ENCODE measurements at regions not wholly inside any gene's neighbourhood (a gene's known extent, or its start where the extent isn't known, plus 50 kb on each side); places are given as distances from the start of the nearest gene placed in this dataset.

- no peak for DNase-seq (ENCODE audit: extremely low spot score)
- TF ChIP-seq CTCF (IDR thresholded peaks at IDR 0.05; ENCODE audit: control extremely low read depth, extremely low read depth, low read depth, missing control alignments), result no peak
- POLR2A ChIA-PET, result no interaction called here
- CTCF ChIA-PET, result no interaction called here
These were observed 462.7 kb upstream of the CDH20 start for GRCh38 chr18:60870261-60871153.

GRCh38 chr18:60872434-60872833 lies 460.8 kb upstream of the CDH20 start:
- no peak for TF ChIP-seq CTCF (IDR thresholded peaks at IDR 0.05; ENCODE audit: control extremely low read depth, extremely low read depth, low read depth, missing control alignments)
- POLR2A ChIA-PET, result no interaction called here
- CTCF ChIA-PET, result no interaction called here
- no peak for DNase-seq (ENCODE audit: extremely low spot score)

GRCh38 chr18:60873708-60874107 lies 459.5 kb upstream of the CDH20 start:
- no peak for DNase-seq (ENCODE audit: extremely low spot score)
- ChIA-PET CTCF (no interaction called here), POLR2A (no interaction called here)
- TF ChIP-seq CTCF (IDR thresholded peaks at IDR 0.05; ENCODE audit: control extremely low read depth, extremely low read depth, low read depth, missing control alignments), result no peak

- ChIA-PET POLR2A (no interaction called here), CTCF (interaction anchor here (1.9 kb wide), 1 partner anchor 8 kb away, joined by 7 read pairs; no protein-coding TSS in a partner anchor)
- no peak for TF ChIP-seq CTCF (IDR thresholded peaks at IDR 0.05; ENCODE audit: control extremely low read depth, extremely low read depth, low read depth, missing control alignments)
These were observed 457.2 kb upstream of the CDH20 start for GRCh38 chr18:60875957-60876507.

GRCh38 chr18:60880184-60880583 lies 453.0 kb upstream of the CDH20 start:
- no peak for TF ChIP-seq CTCF (IDR thresholded peaks at IDR 0.05; ENCODE audit: control extremely low read depth, extremely low read depth, low read depth, missing control alignments)
- DNase-seq (ENCODE audit: extremely low spot score), result no peak
- POLR2A ChIA-PET, result no interaction called here
- CTCF ChIA-PET, result no interaction called here

More at GRCh38 chr18:60875957-60876507, 457.2 kb upstream of the CDH20 start:
- DNase-seq (ENCODE audit: extremely low spot score), result no peak

GRCh38 chr18:60883587-60883986 lies 449.6 kb upstream of the CDH20 start:
- no peak for TF ChIP-seq CTCF (IDR thresholded peaks at IDR 0.05; ENCODE audit: control extremely low read depth, extremely low read depth, low read depth, missing control alignments)
- POLR2A ChIA-PET, result no interaction called here
- CTCF ChIA-PET, result no interaction called here

More at GRCh38 chr18:60883587-60883986, 449.6 kb upstream of the CDH20 start:
- no peak for DNase-seq (ENCODE audit: extremely low spot score)

All from GM10248 (cell line).